K562 (cell line): ENCODE measurements at regions not wholly inside any gene's neighbourhood (a gene's known extent, or its start where the extent isn't known, plus 50 kb on each side); places are given as distances from the start of the nearest gene placed in this dataset.

Source experiments
- ATAC-seq: fragments of 200-7000 bp; cut with Tn5 transposase; 3 replicates; pipeline ENCODE4 v1.9.1; 2020; ENCODE audit warnings: moderate library complexity
- BruUV-seq: library from RNA; stranded (reverse); fragments of 400-500 nt; replicated peaks from 2 replicates; lab custom pipeline; 2021; lab: Mats Ljungman, UMichigan
- CTCF ChIA-PET: fragments of 300-600 bp; formaldehyde crosslinking; extraction: SDS; loops from one replicate; lab custom pipeline; 2021; ENCODE audit warnings: low intra/inter-chr PET ratio; lab: Yijun Ruan, JAX
- POLR2A ChIA-PET: fragments of 300-600, 350-650 bp; sonication (Branson Sonifier 250); formaldehyde crosslinking; extraction: SDS; loops from one replicate; lab custom pipeline; 2021; ENCODE audit warnings: antibody characterized with exemption, inconsistent platforms; lab: Yijun Ruan, JAX
- DNase-seq, 4 experiments: peaks; one replicate each; pipeline versions ENCODE4 v3.0.0 to v3.0.0-alpha.2; 2011 to 2018; ENCODE audit warnings: low spot score in 3 of 4, mixed read lengths in 3 of 4; ENCODE audit errors: extremely low read depth in 1 of 4
- FAIRE-seq: peaks from 2 replicates; lab custom pipeline; 2011; peaks lifted over from hg19 to GRCh38; lab: Jason Lieb, UNC
- H2AFZ ChIP-seq: 2 replicates; pipeline ENCODE4 v1.6.0; 2011; ENCODE audit warnings: low read depth, low read length, control low read depth, inconsistent platforms
- H3K27ac ChIP-seq: fragments of 200-600 bp; 3 replicates; pipeline ENCODE4 v1.8.0; 2011; ENCODE audit warnings: low read depth, mild to moderate bottlenecking, control low read depth, inconsistent platforms, low read length, moderate library complexity, mixed read lengths; ENCODE audit errors: extremely low read depth
- H3K27me3 ChIP-seq, 2 experiments: fragments of 300-600 bp in 1 of 2; 2 replicates in 1 of 2; 3 replicates in 1 of 2; pipeline versions ENCODE4 v1.6.0 to v1.8.0; 2011; ENCODE audit warnings: inconsistent platforms in 2 of 2, low read length in 2 of 2, mild to moderate bottlenecking in 1 of 2, mixed read lengths in 1 of 2, moderate library complexity in 1 of 2; ENCODE audit not compliant: control insufficient read depth in 2 of 2, insufficient read depth in 2 of 2
- H3K36me3 ChIP-seq: fragments of 300-600 bp; 3 replicates; pipeline ENCODE4 v1.8.0; 2011; ENCODE audit warnings: mild to moderate bottlenecking, low read length, inconsistent platforms; ENCODE audit not compliant: control insufficient read depth, insufficient read depth
- H3K4me1 ChIP-seq, 2 experiments: fragments of 200-600 bp in 1 of 2; replicated peaks in 1 of 2; 2 replicates in 1 of 2; 3 replicates in 1 of 2; pipeline versions ENCODE4 v1.5.1 to v1.8.0; 2011; ENCODE audit warnings: inconsistent platforms in 2 of 2, low read length in 2 of 2, mild to moderate bottlenecking in 1 of 2, mixed read lengths in 1 of 2, moderate library complexity in 1 of 2; ENCODE audit not compliant: control insufficient read depth in 2 of 2, insufficient read depth in 2 of 2
- H3K4me2 ChIP-seq: 2 replicates; pipeline ENCODE4 v1.6.1; 2011; ENCODE audit warnings: low read length, control low read depth, inconsistent platforms, mixed read lengths; ENCODE audit not compliant: insufficient read depth
- H3K4me3 ChIP-seq: fragments of 200-600 bp; sonication (generic), shearing (Covaris generic); 2 replicates; pipeline ENCODE4 v1.5.1; 2016; ENCODE audit warnings: control low read depth, inconsistent platforms
- H3K79me2 ChIP-seq: fragments of 200-600 bp; 3 replicates; pipeline ENCODE4 v1.8.0; 2011; ENCODE audit warnings: low read length, inconsistent platforms; ENCODE audit not compliant: control insufficient read depth, insufficient read depth
- H3K9ac ChIP-seq, 2 experiments: 2 replicates each; pipeline versions ENCODE4 v1.6.0 to v1.6.1; 2011; ENCODE audit warnings: low read depth in 2 of 2, low read length in 2 of 2, control low read depth in 1 of 2, inconsistent platforms in 1 of 2, mild to moderate bottlenecking in 1 of 2, mixed read lengths in 1 of 2; ENCODE audit not compliant: insufficient read depth in 1 of 2
- H3K9me1 ChIP-seq: one replicate; pipeline ENCODE4 v1.6.0; 2011; ENCODE audit warnings: inconsistent platforms, mild to moderate bottlenecking, low read length, moderate library complexity; ENCODE audit not compliant: control insufficient read depth, insufficient read depth
- H3K9me3 ChIP-seq: replicated peaks from 2 replicates; pipeline ENCODE4 v1.5.1; 2011; ENCODE audit warnings: low read depth, low read length, inconsistent platforms; ENCODE audit not compliant: control insufficient read depth, insufficient read depth
- H4K20me1 ChIP-seq: replicated peaks from 2 replicates; pipeline ENCODE4 v1.6.1; 2011; ENCODE audit warnings: low read length, inconsistent platforms, mixed read lengths; ENCODE audit not compliant: control insufficient read depth, insufficient read depth
- ASH1L ChIP-seq: fragments of 450-650 bp; IDR thresholded peaks from 2 replicates; pipeline ENCODE4 v1.6.1; 2018; ENCODE audit warnings: borderline replicate concordance, mild to moderate bottlenecking, low read depth; ENCODE audit not compliant: partially characterized antibody
- EHMT2 ChIP-seq: fragments of 450-650 bp; IDR thresholded peaks from 2 replicates; pipeline ENCODE4 v1.6.1; 2018; ENCODE audit warnings: antibody characterized with exemption
- ETV5 ChIP-seq: sonication (generic); formaldehyde crosslinking; IDR thresholded peaks from 2 replicates; pipeline ENCODE4 v1.4.0; 2020; ENCODE audit warnings: low read depth, mild to moderate bottlenecking, missing genetic modification reagents
- FOS ChIP-seq: IDR thresholded peaks from 3 replicates; pipeline ENCODE4 v1.6.1; 2011; ENCODE audit not compliant: insufficient read length; ENCODE audit errors: extremely low read depth
- HMGXB4 ChIP-seq: sonication (generic); formaldehyde crosslinking; IDR thresholded peaks from 2 replicates; pipeline ENCODE4 v1.8.1; 2023; ENCODE audit warnings: mild to moderate bottlenecking, missing genetic modification reagents
- MIER1 ChIP-seq: fragments of 450-650 bp; IDR thresholded peaks from 2 replicates; pipeline ENCODE4 v1.6.1; 2016; ENCODE audit warnings: antibody characterized with exemption, mild to moderate bottlenecking, low read depth
- PTBP1 ChIP-seq: fragments of 200-400 bp; formaldehyde crosslinking; IDR thresholded peaks from 2 replicates; pipeline ENCODE4 v1.6.1; 2017; ENCODE audit warnings: low read depth, low read length
- RBM25 ChIP-seq: fragments of 200-400 bp; formaldehyde crosslinking; IDR thresholded peaks from 2 replicates; pipeline ENCODE4 v1.6.1; 2018; ENCODE audit warnings: low read length, low read depth, moderate library complexity; ENCODE audit not compliant: severe bottlenecking
- REST ChIP-seq, 2 experiments: fragments of 450-650 bp; formaldehyde crosslinking in 1 of 2; IDR thresholded peaks; 2 replicates each; pipeline versions ENCODE4 v1.4.0 to v1.6.1; 2014 to 2020; ENCODE audit warnings: mild to moderate bottlenecking in 2 of 2, borderline replicate concordance in 1 of 2, low read depth in 1 of 2
- RFX1 ChIP-seq: fragments of 450-650 bp; IDR thresholded peaks from 2 replicates; pipeline ENCODE4 v1.6.1; 2016; ENCODE audit warnings: mild to moderate bottlenecking, moderate library complexity
- ZNF695 ChIP-seq: fragments of 450-650 bp; formaldehyde crosslinking; IDR thresholded peaks from 2 replicates; pipeline ENCODE4 v1.4.0; 2020; ENCODE audit warnings: mild to moderate bottlenecking, moderate library complexity
- WGBS: fragments of 100-300 bp; shearing (Covaris generic); methylation state at CpG from one replicate; pipeline ENCODE4 v1.1.6; 2016; ENCODE audit warnings: low coverage, mixed read lengths; ENCODE audit not compliant: insufficient coverage; ENCODE audit errors: missing lambda C conversion rate; 5-methylcytosine and 5-hydroxymethylcytosine counted together
- in situ Hi-C: fragments of 300-500 bp; cut with MboI; formaldehyde crosslinking; loops from 4 replicates; pipeline ENCODE4 v1.15.0; 2018; ENCODE audit warnings: inconsistent platforms, mixed read lengths
- intact Hi-C: fragments of 100-400 bp; cut with micrococcal nuclease; formaldehyde crosslinking; loops from 2 replicates; pipeline ENCODE4 v1.14.2; 2022

DNA sequence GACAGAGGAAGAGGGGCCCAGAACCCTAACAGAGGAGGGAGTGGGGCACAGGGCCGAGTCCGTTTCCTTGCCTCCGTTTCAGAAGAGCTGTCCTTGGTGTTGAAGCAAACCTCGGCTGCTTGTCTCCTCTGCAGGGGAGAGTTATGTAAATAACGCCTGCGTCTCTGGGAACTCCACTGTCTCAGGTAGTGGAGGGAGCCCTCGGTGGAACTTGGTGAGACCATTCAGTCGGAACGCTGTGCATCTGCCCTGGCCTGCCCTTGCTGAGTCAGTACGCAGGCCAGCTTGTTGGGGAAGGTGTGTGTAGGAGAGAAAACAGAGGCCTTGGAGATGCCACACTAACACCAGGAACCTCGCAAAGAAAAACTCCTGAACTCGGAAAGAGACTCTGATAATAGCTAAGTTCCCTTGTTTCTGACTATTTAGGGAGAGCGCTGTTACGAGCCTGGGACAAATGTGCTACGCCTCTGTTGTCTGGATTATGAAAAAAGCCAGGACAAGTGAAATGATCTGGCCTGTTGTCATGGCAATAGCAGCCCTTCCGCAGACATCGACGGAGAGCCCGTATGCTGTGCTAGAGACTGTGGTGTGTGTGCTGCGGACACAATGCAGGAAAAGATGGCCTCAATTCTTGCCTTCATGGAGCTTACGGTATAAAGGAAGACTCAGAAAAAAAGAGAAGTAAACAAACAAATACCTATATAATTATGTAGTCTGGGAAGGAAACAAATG is 94.6 kb upstream of the AKT3 start:
- in situ Hi-C loops (no loop called here), intact Hi-C loops (loop anchor here (5.0 kb wide), 1 partner anchor 328 kb away; no protein-coding TSS in a partner anchor)
- FAIRE-seq = no peak

More for the DNA sequence above, 94.6 kb upstream of the AKT3 start:
- Histone ChIP-seq H3K9me3 (0 out of 2 replicates have a peak, but pooled peaks cover under 1% of the 10 kb centered on the region), H3K9ac (no peak overlapping the region), H3K4me3 (no peak overlapping the region), H3K4me1 (peaks cover 0 to under 1% of the 10 kb centered on the region in 2 experiments; a peak in 3 of 5 replicates), H3K9me1 (no peaks in the 10 kb centered on the region), H3K27me3 (peaks cover 3 to 36% of the 10 kb centered on the region in 2 experiments; a peak in 4 of 5 replicates), H3K4me2 (no peak overlapping the region), H2AFZ (no peak overlapping the region), H3K36me3 (no peaks in the 10 kb centered on the region), H4K20me1 (no peaks in the 10 kb centered on the region; the same call in 1 of the 2 replicates), H3K27ac (no peak overlapping the region), H3K79me2 (no peaks in the 10 kb centered on the region)
- TF ChIP-seq RFX1 (peak; percentile 66), RBM25 (no peak), ETV5 (CRISPR knock-in tag) (no peak), PTBP1 (no peak), HMGXB4 (CRISPR knock-in tag) (no peak), ASH1L (no peak), ZNF695 (CRISPR knock-in tag) (no peak), MIER1 (peak; percentile 70; the same call in 1 of the 2 replicates), EHMT2 (peak; percentile 81; the same call in 1 of the 2 replicates), REST (IDR thresholded peaks at IDR 0.05; ENCODE audit: borderline replicate concordance) (peak; percentile 94), REST (CRISPR knock-in tag; IDR thresholded peaks at IDR 0.05; ENCODE audit: low read depth) (peak; percentile 90), FOS (no peak)
- peak; percentile 41; the same call in 2 of the 3 replicates for ATAC-seq
- POLR2A ChIA-PET = interaction anchor here (0.9 to 1.0 kb wide), 2 partner anchors 10 to 15 kb away, joined by 3 to 4 read pairs; no protein-coding TSS in a partner anchor
- no TSS peak for BruUV-seq
- DNase-seq = peak in 1 of 4 experiments; percentile 9
- CTCF ChIA-PET = no interaction called here
- WGBS = 7% methylated on average over 21 of the region's 21 CpGs
